ENCODE measurements at regions not wholly inside any gene's neighbourhood (a gene's known extent, or its start where the extent isn't known, plus 50 kb on each side); places are given as distances from the start of the nearest gene placed in this dataset.

DNA sequence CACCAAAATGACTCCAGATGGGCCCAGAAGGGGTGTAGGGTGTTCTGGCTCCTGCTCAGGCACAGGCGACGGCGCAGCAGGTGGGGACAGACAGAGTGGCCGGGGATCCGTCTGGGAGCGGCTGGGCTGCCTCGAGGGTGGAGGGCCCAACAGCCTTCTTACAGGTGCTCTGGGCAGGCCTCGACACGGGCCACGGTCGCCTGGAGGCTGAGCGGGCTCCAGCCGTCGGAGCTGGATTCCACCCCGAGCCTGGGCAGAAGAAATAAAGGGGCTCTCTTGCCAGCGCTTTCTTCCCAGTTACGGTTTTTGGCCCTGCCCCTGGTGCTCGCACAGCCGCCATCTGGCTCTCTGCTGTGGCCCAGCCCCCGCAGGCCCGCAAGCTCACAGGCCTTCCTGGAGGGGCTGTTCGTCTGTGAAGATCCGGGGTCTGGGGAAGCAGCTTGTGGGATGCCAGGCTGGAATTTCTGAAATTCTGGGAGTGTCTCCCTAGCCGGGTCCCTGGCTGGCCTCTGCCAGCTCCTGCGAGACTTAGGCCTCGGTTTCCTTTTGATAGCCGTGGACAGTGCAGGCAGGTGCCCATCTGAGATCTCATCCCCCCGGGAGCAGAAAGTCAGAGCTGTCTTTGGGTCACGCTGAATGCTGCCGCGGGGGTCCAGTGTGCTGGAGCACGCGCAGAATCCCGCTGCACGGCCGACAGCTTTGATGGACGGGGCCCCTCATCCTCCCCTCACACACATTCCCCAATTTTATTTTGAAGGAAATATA is 122.7 kb downstream of the PAPOLA start:
- no peak for TF ChIP-seq POLR2A (IDR thresholded peaks at IDR 0.05; ENCODE audit: low read depth)
- TF ChIP-seq, protein P1, sequence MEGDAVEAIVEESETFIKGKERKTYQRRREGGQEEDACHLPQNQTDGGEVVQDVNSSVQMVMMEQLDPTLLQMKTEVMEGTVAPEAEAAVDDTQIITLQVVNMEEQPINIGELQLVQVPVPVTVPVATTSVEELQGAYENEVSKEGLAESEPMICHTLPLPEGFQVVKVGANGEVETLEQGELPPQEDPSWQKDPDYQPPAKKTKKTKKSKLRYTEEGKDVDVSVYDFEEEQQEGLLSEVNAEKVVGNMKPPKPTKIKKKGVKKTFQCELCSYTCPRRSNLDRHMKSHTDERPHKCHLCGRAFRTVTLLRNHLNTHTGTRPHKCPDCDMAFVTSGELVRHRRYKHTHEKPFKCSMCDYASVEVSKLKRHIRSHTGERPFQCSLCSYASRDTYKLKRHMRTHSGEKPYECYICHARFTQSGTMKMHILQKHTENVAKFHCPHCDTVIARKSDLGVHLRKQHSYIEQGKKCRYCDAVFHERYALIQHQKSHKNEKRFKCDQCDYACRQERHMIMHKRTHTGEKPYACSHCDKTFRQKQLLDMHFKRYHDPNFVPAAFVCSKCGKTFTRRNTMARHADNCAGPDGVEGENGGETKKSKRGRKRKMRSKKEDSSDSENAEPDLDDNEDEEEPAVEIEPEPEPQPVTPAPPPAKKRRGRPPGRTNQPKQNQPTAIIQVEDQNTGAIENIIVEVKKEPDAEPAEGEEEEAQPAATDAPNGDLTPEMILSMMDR (IDR thresholded peaks at IDR 0.05), result no peak
